ENCODE measurements at regions not wholly inside any gene's neighbourhood (a gene's known extent, or its start where the extent isn't known, plus 50 kb on each side); places are given as distances from the start of the nearest gene placed in this dataset.
"Not testable (repeated sequence)": the region's sequence is repeated elsewhere in the genome, so short reads cannot be mapped to it uniquely, and the experiment has no call there.

- not testable (repeated sequence) for TF ChIP-seq CTCF, POLR2A (IDR thresholded peaks at IDR 0.05)
Measured at GRCh38 chr7:157478611-157479010, 141.8 kb downstream of the DNAJB6 start.

Measured in testis (tissue), 2 donors.